Dendritic cell treated with granulocyte-macrophage colony-stimulating factor and Interleukin-4, amounts not matched to agents 40 ng/mL and 50 ng/mL, for 4 days (primary cell): ENCODE measurements at regions not wholly inside any gene's neighbourhood (a gene's known extent, or its start where the extent isn't known, plus 50 kb on each side); places are given as distances from the start of the nearest gene placed in this dataset.

Experiments
- H3K27ac Mint-ChIP-seq: one replicate; pipeline ENCODE4 v1.8.0; 2022; ENCODE audit warnings: mild to moderate bottlenecking, mixed read lengths
- H3K27me3 Mint-ChIP-seq: one replicate; pipeline ENCODE4 v1.8.0; 2022; ENCODE audit warnings: mild to moderate bottlenecking, mixed read lengths
- H3K36me3 Mint-ChIP-seq: one replicate; pipeline ENCODE4 v1.8.0; 2022; ENCODE audit warnings: low read depth, mixed read lengths
- H3K4me1 Mint-ChIP-seq: one replicate; pipeline ENCODE4 v1.8.0; 2022; ENCODE audit warnings: low read depth, mixed read lengths
- H3K4me3 Mint-ChIP-seq: one replicate; pipeline ENCODE4 v1.8.0; 2022; ENCODE audit warnings: mild to moderate bottlenecking, moderate library complexity, mixed read lengths
- H3K9me3 Mint-ChIP-seq: one replicate; pipeline ENCODE4 v1.8.0; 2022; ENCODE audit warnings: mixed read lengths
- intact Hi-C: fragments of 100-400 bp; cut with micrococcal nuclease; formaldehyde crosslinking; loops from one replicate; pipeline ENCODE4 v1.15.0; 2022

DNA sequence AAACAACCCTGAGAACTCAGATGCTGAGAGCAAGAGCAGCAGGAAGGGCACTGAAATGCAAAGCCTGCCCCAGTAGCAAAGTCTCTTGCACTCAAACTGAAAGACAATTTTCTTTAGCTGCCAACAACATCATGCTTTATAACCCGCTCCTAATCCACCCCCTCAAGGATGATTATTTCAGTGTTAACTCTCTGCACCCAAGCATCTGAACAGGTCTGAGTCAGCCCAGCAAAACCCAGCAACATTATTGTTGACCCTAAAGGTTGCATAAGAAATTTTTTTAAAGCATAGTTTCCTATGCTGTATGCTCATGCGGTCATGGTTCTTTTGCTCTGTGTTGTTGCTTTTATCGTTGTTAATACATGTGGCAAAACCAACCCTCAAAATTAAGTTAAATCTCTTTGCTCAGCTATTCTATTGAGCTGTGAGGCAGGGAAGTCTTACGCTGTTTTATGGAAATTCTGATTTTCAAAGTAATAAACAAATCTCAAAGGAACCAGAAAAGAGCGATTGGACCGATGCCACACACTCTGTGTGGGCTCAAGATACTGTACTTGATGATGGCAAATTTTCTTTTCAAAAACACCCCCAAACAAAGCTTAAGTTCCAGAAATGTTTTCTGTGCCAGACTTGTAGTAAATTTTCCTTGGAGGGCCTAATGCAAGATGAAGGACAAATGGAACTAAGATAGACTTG is 440.6 kb upstream of the MPDZ start:
- H3K36me3 Mint-ChIP-seq, result no peaks in the 10 kb centered on the region
- no peak overlapping the region for H3K27ac Mint-ChIP-seq
- no peaks in the 10 kb centered on the region for H3K27me3 Mint-ChIP-seq
- no peaks in the 10 kb centered on the region for H3K4me1 Mint-ChIP-seq
- intact Hi-C loops, result no loop called here
- no peaks in the 10 kb centered on the region for H3K9me3 Mint-ChIP-seq
- H3K4me3 Mint-ChIP-seq, result no peak overlapping the region

DNA sequence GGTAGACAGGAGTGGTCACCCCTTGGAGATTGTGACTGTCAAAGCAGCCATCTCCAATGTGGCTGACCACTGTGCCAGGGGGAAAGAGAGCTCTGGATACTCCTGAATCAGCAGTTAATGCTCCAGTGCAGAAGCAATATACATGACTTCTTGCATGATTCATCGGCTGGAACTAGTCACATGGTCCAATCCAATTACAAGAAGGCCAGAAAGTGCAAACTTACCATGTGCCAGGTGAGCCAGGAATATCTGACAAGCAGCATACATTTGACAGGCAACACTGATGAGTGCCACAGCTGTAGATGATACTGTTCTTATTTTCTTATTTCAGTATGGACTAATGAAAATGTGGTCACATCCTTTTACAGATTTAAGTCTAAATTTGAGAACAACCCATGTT is 440.0 kb upstream of the MPDZ start:
- Mint-ChIP-seq H3K27me3 (no peaks in the 10 kb centered on the region), H3K9me3 (no peaks in the 10 kb centered on the region), H3K4me1 (no peaks in the 10 kb centered on the region), H3K36me3 (no peaks in the 10 kb centered on the region), H3K27ac (no peak overlapping the region), H3K4me3 (no peak overlapping the region)
- intact Hi-C loops, result no loop called here

DNA sequence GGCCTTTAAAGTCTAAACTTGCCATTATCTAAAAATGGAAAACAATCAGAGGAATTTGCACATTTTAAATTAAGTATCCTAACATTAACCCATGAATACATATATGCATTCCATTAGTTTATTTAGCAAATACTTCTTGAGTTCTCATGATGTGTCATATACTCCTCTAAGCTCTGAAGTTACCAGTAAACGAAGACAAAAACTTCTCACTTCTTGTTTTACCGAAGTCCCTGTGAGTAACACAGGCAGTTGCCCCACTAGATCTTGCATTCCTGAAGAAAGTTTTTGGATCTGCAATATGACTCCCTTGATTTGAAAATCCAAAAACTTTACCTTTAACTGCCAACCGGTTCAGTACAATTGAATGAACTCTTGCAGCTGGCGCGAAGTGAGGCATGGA is 439.0 kb upstream of the MPDZ start:
- Mint-ChIP-seq H3K27ac (no peak overlapping the region), H3K36me3 (no peaks in the 10 kb centered on the region), H3K9me3 (no peaks in the 10 kb centered on the region), H3K4me3 (no peak overlapping the region), H3K4me1 (no peaks in the 10 kb centered on the region), H3K27me3 (no peaks in the 10 kb centered on the region)
- intact Hi-C loops, result no loop called here

DNA sequence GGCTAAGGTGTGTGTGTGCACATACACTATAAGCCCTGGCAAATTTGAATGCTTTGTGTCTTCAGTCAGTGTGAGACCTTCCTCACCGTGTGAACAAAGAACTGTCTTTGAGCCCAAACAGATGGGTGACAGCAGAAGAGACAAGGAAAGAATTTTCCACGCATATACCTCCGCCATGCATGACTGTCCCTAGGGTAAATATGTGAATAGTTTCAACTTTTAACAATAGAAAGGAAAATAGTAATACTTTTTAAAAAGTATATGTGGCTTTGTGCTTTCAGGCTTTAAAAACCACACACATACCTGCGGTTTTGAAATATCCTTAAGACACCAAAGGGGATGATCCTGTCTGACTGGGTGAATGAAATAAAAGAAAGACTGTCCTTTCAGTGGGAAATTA is 438.6 kb upstream of the MPDZ start:
- intact Hi-C loops, result no loop called here
- Mint-ChIP-seq H3K36me3 (no peaks in the 10 kb centered on the region), H3K4me1 (no peaks in the 10 kb centered on the region), H3K9me3 (no peaks in the 10 kb centered on the region), H3K27me3 (no peaks in the 10 kb centered on the region), H3K27ac (no peak overlapping the region), H3K4me3 (no peak overlapping the region)

DNA sequence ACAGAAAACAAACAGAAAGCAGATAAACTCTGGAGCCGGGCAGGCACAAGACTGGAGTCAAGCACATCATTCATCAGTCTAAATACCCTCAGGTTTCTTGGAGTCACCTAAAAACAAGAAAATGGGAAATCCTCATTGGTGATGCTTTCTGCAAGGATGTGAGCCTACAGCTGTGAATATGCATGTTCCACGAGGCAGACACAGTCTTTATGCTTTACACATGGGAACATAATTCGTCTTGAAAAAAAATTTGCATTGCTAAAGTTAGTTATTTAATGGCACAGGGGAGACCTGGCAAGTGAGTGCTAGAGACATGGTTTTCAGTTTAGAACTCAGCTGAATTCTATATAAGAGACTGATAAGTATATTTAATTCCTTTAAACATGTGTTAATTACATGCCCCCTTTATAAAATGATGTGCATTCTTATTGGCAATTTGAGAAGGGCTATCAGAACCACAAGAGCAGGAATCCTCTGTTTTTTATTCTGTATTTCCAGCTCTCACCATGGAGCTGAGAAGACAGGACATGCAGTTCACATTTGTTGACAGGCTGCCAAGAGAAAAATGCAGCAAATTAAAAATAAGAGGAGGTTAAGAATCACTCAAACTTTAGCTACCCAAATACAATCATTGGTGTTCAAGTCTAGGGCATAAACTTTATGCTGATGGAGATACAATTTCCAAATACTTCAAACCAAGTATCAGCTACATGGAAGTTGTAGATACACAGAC is 438.0 kb upstream of the MPDZ start:
- no peak overlapping the region for H3K27ac Mint-ChIP-seq
- no peaks in the 10 kb centered on the region for H3K36me3 Mint-ChIP-seq
- no peaks in the 10 kb centered on the region for H3K9me3 Mint-ChIP-seq
- intact Hi-C loops, result no loop called here
- H3K4me3 Mint-ChIP-seq, result no peak overlapping the region
- no peaks in the 10 kb centered on the region for H3K4me1 Mint-ChIP-seq
- H3K27me3 Mint-ChIP-seq, result no peaks in the 10 kb centered on the region

DNA sequence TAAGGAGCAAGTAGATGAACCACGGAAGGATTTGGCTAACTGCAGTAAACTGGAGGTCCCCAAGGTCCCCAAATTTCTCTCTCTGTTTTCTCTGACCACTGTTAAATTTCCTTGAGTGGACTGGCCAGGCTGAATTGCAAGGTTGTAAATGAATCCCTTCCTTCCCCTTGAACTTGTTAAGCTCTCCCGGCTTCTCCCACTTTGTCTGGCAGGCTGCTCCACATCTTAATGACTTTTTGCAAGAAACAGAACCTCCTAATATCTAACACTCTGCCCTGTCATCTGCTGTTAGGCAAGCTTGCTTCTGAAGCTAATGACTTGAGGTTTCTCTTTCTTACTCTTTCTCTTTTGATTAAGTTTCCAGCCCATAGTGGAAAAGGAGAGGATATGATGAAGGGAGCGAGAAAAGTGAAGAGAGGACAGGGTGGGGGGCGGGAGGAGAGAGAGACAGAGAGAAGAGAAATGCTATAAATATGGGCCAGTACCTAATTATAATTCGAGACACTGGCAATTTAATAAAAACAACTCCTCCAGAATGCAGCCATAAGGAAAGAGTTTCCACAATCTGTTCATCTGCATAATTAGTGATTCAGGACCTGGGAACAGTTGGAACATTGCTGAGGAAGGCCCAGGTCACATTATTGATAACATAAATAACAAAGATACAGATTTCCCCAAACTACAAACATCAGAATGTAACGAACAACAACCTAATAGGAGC is 437.3 kb upstream of the MPDZ start:
- no peak overlapping the region for H3K27ac Mint-ChIP-seq
- intact Hi-C loops, result no loop called here
- no peaks in the 10 kb centered on the region for H3K9me3 Mint-ChIP-seq
- H3K27me3 Mint-ChIP-seq, result no peaks in the 10 kb centered on the region
- no peaks in the 10 kb centered on the region for H3K36me3 Mint-ChIP-seq
- H3K4me3 Mint-ChIP-seq, result no peak overlapping the region
- H3K4me1 Mint-ChIP-seq, result no peaks in the 10 kb centered on the region

DNA sequence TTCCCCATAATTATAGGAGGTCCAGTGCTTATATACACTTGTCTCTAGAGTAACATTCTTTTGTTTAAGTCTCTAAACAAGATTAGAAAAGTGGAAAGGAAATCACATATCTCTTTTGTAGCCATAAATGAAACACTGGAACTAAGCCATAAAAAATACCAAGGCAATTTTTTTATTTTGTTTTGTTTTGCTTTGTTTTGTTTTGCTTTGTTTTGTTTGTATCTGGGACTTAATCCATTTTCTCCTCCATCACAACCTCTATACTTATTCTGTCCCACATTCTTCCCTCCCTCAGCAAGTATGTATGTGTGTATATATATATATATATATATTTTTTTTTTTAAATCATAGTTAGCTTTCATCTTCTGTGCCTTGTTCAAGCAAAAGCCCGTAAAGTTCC is 436.6 kb upstream of the MPDZ start:
- Mint-ChIP-seq H3K27me3 (no peaks in the 10 kb centered on the region), H3K9me3 (no peaks in the 10 kb centered on the region), H3K36me3 (no peaks in the 10 kb centered on the region), H3K4me1 (no peaks in the 10 kb centered on the region), H3K27ac (no peak overlapping the region), H3K4me3 (no peak overlapping the region)
- intact Hi-C loops, result no loop called here

DNA sequence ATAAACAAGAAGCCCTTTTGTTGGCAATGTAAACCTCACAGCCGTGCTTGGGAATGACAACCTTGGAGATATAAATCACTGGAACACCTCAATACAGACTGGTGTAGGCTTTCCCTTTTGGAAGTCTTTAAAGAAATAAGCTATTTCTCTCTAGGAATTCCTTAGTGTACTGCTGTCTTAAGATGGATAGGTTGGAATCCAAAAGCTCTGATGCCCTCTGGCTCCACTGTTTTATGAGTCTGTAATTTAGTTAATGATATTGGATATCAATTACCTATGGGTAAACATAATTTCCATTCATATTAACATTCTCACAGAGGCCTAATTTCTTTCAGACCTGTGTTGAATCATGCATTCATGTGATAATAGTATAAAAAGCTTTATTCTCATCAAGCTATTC is 435.9 kb upstream of the MPDZ start:
- Mint-ChIP-seq H3K9me3 (peaks cover 1% of the 10 kb centered on the region), H3K36me3 (no peaks in the 10 kb centered on the region)

DNA sequence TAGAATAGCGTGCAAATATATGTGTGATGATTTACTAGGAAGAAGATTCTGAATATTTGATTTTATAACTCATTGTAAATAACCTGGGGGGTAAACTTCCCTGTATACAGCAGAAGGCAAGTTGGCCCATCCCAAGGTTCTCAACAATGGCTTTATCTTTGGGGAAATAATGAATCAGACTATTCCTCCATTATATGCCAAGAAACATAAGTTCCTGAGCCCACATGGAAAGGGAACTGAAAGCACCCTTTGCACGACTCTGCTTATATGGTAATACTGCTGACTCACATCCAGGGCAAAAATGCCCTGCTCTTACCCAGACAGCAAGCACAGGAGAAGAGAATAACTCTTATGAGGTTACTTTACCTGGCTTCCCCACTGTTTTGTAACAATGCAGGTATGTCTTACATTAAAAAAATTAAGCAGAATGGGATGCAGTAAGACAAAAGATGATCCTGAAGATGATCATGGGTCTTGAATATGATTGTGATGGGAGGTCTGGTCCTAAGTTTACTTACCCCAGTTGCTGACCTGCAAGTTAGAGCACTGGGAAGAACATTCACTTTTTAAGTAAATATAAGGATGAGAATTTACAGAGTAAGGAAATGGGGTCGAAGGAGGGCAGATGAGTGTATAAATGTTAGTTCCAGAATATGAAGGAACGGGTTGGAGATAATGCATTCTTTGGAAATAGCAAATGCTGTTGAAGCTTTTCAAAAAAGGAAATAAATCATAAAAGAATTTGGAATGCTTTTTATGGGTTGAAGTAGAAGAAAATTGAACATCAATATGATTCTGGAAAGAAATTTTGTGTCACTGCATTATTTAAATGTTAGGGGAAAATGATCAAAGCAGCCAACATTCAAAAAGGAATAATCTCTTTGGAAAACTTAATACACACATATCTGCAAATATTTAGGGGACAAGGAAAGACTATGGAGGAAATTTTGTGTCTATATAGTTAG is 428.4 kb upstream of the MPDZ start:
- Mint-ChIP-seq H3K4me1 (no peaks in the 10 kb centered on the region), H3K4me3 (no peak overlapping the region), H3K27me3 (no peaks in the 10 kb centered on the region), H3K27ac (no peak overlapping the region), H3K9me3 (peaks cover 25% of the 10 kb centered on the region), H3K36me3 (no peaks in the 10 kb centered on the region)
- intact Hi-C loops, result no loop called here

More for the DNA sequence above, 435.9 kb upstream of the MPDZ start:
- intact Hi-C loops, result no loop called here
- no peak overlapping the region for H3K4me3 Mint-ChIP-seq
- H3K27ac Mint-ChIP-seq, result no peak overlapping the region
- no peaks in the 10 kb centered on the region for H3K27me3 Mint-ChIP-seq
- no peaks in the 10 kb centered on the region for H3K4me1 Mint-ChIP-seq

DNA sequence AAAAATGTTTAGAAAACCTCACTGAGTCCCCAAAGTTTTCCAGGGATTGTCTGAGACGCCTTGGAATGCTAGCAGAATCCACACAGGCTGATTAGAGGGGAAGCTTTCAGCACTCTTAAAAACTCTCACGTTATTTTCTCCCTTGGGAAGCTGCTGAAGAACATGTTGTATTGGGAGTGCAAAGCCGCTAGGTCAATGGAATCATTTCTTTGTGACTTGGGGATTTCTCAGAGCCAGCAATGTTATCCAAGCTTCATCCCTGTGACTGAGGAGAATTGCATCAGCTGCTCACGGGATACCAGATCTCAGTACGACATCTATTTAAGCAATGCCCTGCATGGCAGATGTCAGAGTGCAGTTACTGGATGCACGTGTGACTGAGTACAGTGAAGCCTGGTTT is 426.4 kb upstream of the MPDZ start:
- no peak overlapping the region for H3K4me3 Mint-ChIP-seq
- H3K27ac Mint-ChIP-seq, result no peak overlapping the region
- intact Hi-C loops, result no loop called here
- H3K27me3 Mint-ChIP-seq, result no peaks in the 10 kb centered on the region
- no peaks in the 10 kb centered on the region for H3K4me1 Mint-ChIP-seq
- H3K9me3 Mint-ChIP-seq, result peaks cover 25% of the 10 kb centered on the region
- no peaks in the 10 kb centered on the region for H3K36me3 Mint-ChIP-seq

DNA sequence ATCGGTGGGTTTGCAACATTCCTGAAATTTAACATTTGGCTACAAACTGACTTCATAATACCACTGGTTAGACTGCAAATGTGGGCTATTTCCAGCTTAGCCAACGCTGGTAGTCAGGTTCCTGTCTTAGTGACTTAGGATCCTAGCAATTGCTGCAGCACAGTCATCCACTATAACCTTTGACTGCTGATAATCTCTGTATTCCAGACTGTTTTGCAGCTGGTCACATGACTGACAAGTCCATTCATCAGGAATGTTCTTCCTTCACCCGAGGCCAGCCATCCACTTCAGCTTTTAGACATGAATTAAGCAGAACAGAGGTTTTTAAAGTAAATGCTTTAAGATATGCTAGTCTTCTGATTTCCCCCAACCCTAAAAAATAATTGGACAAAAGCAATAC is 425.9 kb upstream of the MPDZ start:
- intact Hi-C loops, result no loop called here
- H3K9me3 Mint-ChIP-seq, result peaks cover 23% of the 10 kb centered on the region
- no peak overlapping the region for H3K27ac Mint-ChIP-seq
- no peak overlapping the region for H3K4me3 Mint-ChIP-seq
- H3K36me3 Mint-ChIP-seq, result no peaks in the 10 kb centered on the region
- no peaks in the 10 kb centered on the region for H3K27me3 Mint-ChIP-seq
- H3K4me1 Mint-ChIP-seq, result no peaks in the 10 kb centered on the region

DNA sequence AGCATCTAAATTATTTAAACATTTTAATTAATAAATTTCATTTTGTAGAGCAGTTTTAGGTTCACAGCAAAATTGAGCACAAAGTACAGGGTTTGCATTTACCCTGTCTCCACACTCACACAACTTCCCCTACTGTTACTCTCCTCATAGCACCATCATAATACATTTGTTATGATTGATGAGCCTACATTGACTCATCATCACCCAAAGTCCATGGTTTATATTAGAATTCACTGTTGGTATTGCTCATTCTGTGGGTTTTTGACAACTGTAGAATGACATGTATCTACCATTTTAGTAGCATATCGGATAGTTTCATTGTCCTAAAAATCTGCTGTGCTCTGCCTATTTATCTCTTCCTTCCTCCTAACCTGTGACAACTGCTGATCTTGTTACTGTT is 411.1 kb upstream of the MPDZ start:
- intact Hi-C loops, result no loop called here
- Mint-ChIP-seq H3K27me3 (no peaks in the 10 kb centered on the region), H3K27ac (no peak overlapping the region), H3K36me3 (no peaks in the 10 kb centered on the region), H3K4me1 (no peaks in the 10 kb centered on the region), H3K9me3 (peaks cover 14% of the 10 kb centered on the region), H3K4me3 (no peak overlapping the region)

DNA sequence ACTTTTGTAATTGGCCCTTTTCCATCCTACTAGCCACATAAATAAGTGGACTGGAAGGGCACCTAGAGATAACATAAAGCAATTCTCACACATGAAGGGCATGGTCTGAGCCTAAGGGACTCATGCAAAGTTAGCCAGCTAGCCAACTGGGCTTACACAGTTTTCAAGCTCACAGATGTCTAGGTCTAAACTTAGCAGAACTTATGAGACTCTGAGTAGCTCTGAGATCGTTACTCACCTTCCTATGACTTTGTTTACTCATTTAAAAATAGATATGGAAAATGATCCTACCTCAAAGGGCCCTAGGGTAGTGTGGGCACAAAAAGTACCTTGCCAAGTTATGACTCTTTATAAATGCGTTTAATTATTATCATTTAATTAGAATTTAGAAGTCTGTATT is 410.4 kb upstream of the MPDZ start:
- no peaks in the 10 kb centered on the region for H3K27me3 Mint-ChIP-seq
- H3K4me1 Mint-ChIP-seq, result no peaks in the 10 kb centered on the region
- no peak overlapping the region for H3K27ac Mint-ChIP-seq
- peaks cover 9% of the 10 kb centered on the region for H3K9me3 Mint-ChIP-seq
- H3K4me3 Mint-ChIP-seq, result no peak overlapping the region
- H3K36me3 Mint-ChIP-seq, result no peaks in the 10 kb centered on the region
- intact Hi-C loops, result no loop called here
